ENCODE measurements at regions not wholly inside any gene's neighbourhood (a gene's known extent, or its start where the extent isn't known, plus 50 kb on each side); places are given as distances from the start of the nearest gene placed in this dataset.

- peak; percentile 77 for ATAC-seq
- TF ChIP-seq CREB5 (CRISPR knock-in tag; IDR thresholded peaks at IDR 0.05; ENCODE audit: low read depth): no peak
- no peak for TF ChIP-seq ZFP30 (CRISPR knock-in tag; IDR thresholded peaks at IDR 0.05)
- TF ChIP-seq ESRRG (CRISPR knock-in tag; IDR thresholded peaks at IDR 0.05): no peak
- TF ChIP-seq TCF4 (CRISPR knock-in tag; IDR thresholded peaks at IDR 0.05; ENCODE audit: borderline replicate concordance): no peak
- TF ChIP-seq ZFP3 (CRISPR knock-in tag; IDR thresholded peaks at IDR 0.05): no peak
Observed at GRCh38 chr12:68521848-68522502, 88.7 kb upstream of the RAP1B start.

GRCh38 chr12:68529466-68529865, 81.2 kb upstream of the RAP1B start:
- no peak for TF ChIP-seq CSRNP3 (CRISPR knock-in tag; IDR thresholded peaks at IDR 0.05)
- no peak for TF ChIP-seq BACH2 (CRISPR knock-in tag; IDR thresholded peaks at IDR 0.05; ENCODE audit: borderline replicate concordance)
- no peak for TF ChIP-seq PPARA (CRISPR knock-in tag; IDR thresholded peaks at IDR 0.05; ENCODE audit: borderline replicate concordance)
- TF ChIP-seq ZFP3 (CRISPR knock-in tag; IDR thresholded peaks at IDR 0.05): no peak
- no peak for TF ChIP-seq ZNF8 (CRISPR knock-in tag; IDR thresholded peaks at IDR 0.05)
- no peak for TF ChIP-seq GLIS3 (CRISPR knock-in tag; IDR thresholded peaks at IDR 0.05)
- no peak for TF ChIP-seq ZFP30 (CRISPR knock-in tag; IDR thresholded peaks at IDR 0.05)
- TF ChIP-seq ARNTL (CRISPR knock-in tag; IDR thresholded peaks at IDR 0.05; ENCODE audit: borderline replicate concordance, low read depth): no peak
- TF ChIP-seq OSR1 (CRISPR knock-in tag; IDR thresholded peaks at IDR 0.05): no peak
- no peak for TF ChIP-seq ZNF70 (CRISPR knock-in tag; IDR thresholded peaks at IDR 0.05)
- TF ChIP-seq TOX (CRISPR knock-in tag; IDR thresholded peaks at IDR 0.05; ENCODE audit: borderline replicate concordance): no peak
- no peak for TF ChIP-seq ESRRG (CRISPR knock-in tag; IDR thresholded peaks at IDR 0.05)
- TF ChIP-seq CREB5 (CRISPR knock-in tag; IDR thresholded peaks at IDR 0.05; ENCODE audit: low read depth): no peak
- TF ChIP-seq POU6F1 (CRISPR knock-in tag; IDR thresholded peaks at IDR 0.05; ENCODE audit: borderline replicate concordance, low read depth): no peak
- no peak for TF ChIP-seq ZNF565 (CRISPR knock-in tag; conservative IDR thresholded peaks at IDR 0.05; ENCODE audit: low read depth)
- TF ChIP-seq ISL1 (CRISPR knock-in tag; IDR thresholded peaks at IDR 0.05): no peak
- no peak for TF ChIP-seq CSDC2 (CRISPR knock-in tag; IDR thresholded peaks at IDR 0.05)
- TF ChIP-seq RARB (CRISPR knock-in tag; IDR thresholded peaks at IDR 0.05): no peak
- no peak for TF ChIP-seq TCF4 (CRISPR knock-in tag; IDR thresholded peaks at IDR 0.05; ENCODE audit: borderline replicate concordance)
- TF ChIP-seq TSHZ2 (CRISPR knock-in tag; IDR thresholded peaks at IDR 0.05): no peak
- ATAC-seq: no peak

GRCh38 chr12:68529869-68530268, 80.8 kb upstream of the RAP1B start:
- no peak for ATAC-seq
- TF ChIP-seq GLIS3 (CRISPR knock-in tag; IDR thresholded peaks at IDR 0.05): no peak
- no peak for TF ChIP-seq POU6F1 (CRISPR knock-in tag; IDR thresholded peaks at IDR 0.05; ENCODE audit: borderline replicate concordance, low read depth)
- TF ChIP-seq TOX (CRISPR knock-in tag; IDR thresholded peaks at IDR 0.05; ENCODE audit: borderline replicate concordance): no peak
- TF ChIP-seq CREB5 (CRISPR knock-in tag; IDR thresholded peaks at IDR 0.05; ENCODE audit: low read depth): no peak
- TF ChIP-seq RARB (CRISPR knock-in tag; IDR thresholded peaks at IDR 0.05): no peak
- TF ChIP-seq ARNTL (CRISPR knock-in tag; IDR thresholded peaks at IDR 0.05; ENCODE audit: borderline replicate concordance, low read depth): no peak
- no peak for TF ChIP-seq ESRRG (CRISPR knock-in tag; IDR thresholded peaks at IDR 0.05)
- no peak for TF ChIP-seq OSR1 (CRISPR knock-in tag; IDR thresholded peaks at IDR 0.05)
- no peak for TF ChIP-seq PPARA (CRISPR knock-in tag; IDR thresholded peaks at IDR 0.05; ENCODE audit: borderline replicate concordance)
- no peak for TF ChIP-seq ZNF565 (CRISPR knock-in tag; conservative IDR thresholded peaks at IDR 0.05; ENCODE audit: low read depth)
- no peak for TF ChIP-seq TSHZ2 (CRISPR knock-in tag; IDR thresholded peaks at IDR 0.05)
- TF ChIP-seq ZC3H10 (CRISPR knock-in tag; IDR thresholded peaks at IDR 0.05): no peak
- TF ChIP-seq CSDC2 (CRISPR knock-in tag; IDR thresholded peaks at IDR 0.05): no peak
- TF ChIP-seq ZNF8 (CRISPR knock-in tag; IDR thresholded peaks at IDR 0.05): no peak
